RWPE2 (cell line): ENCODE measurements at regions not wholly inside any gene's neighbourhood (a gene's known extent, or its start where the extent isn't known, plus 50 kb on each side); places are given as distances from the start of the nearest gene placed in this dataset.

Experiments used
- ATAC-seq: fragments of 200-7000 bp; cut with Tn5 transposase; 3 replicates; pipeline ENCODE4 v1.9.1; 2021; ENCODE audit warnings: low read depth
- DNase-seq: peaks from one replicate; pipeline ENCODE4 v3.0.0-alpha.2; 2020; ENCODE audit warnings: low spot score
- H3K27ac ChIP-seq: fragments of 450-650 bp; 2 replicates; pipeline ENCODE4 v1.5.1; 2017; ENCODE audit warnings: mild to moderate bottlenecking; ENCODE audit not compliant: poor library complexity, severe bottlenecking
- H3K27me3 ChIP-seq: fragments of 250-450 bp; sonication (Bioruptor Pico); 2 replicates; pipeline ENCODE4 v1.5.1; 2021; ENCODE audit warnings: mild to moderate bottlenecking, moderate library complexity; ENCODE audit not compliant: insufficient read depth, poor library complexity, severe bottlenecking
- H3K36me3 ChIP-seq: fragments of 250-450 bp; sonication (Bioruptor Pico); 2 replicates; pipeline ENCODE4 v1.5.1; 2020; ENCODE audit warnings: low read depth, mild to moderate bottlenecking, moderate library complexity
- H3K4me1 ChIP-seq: fragments of 250-450 bp; sonication (Bioruptor Pico); 2 replicates; pipeline ENCODE4 v1.5.1; 2021; ENCODE audit warnings: mild to moderate bottlenecking, moderate library complexity; ENCODE audit not compliant: insufficient read depth, poor library complexity, severe bottlenecking
- H3K4me3 ChIP-seq: fragments of 250-450 bp; sonication (Bioruptor Pico); 2 replicates; pipeline ENCODE4 v1.5.1; 2021; ENCODE audit warnings: mild to moderate bottlenecking, moderate library complexity; ENCODE audit not compliant: severe bottlenecking
- H3K9me3 ChIP-seq: fragments of 250-450 bp; sonication (Bioruptor Pico); 2 replicates; pipeline ENCODE4 v1.5.1; 2021; ENCODE audit warnings: mild to moderate bottlenecking, moderate library complexity; ENCODE audit not compliant: severe bottlenecking
- TF ChIP-seq, protein P1 (sequence below): fragments of 450-650 bp; IDR thresholded peaks from one replicate; pipeline ENCODE4 v1.5.1; 2017; ENCODE audit warnings: mild to moderate bottlenecking, moderate library complexity; ENCODE audit not compliant: poor library complexity, severe bottlenecking

DNA sequence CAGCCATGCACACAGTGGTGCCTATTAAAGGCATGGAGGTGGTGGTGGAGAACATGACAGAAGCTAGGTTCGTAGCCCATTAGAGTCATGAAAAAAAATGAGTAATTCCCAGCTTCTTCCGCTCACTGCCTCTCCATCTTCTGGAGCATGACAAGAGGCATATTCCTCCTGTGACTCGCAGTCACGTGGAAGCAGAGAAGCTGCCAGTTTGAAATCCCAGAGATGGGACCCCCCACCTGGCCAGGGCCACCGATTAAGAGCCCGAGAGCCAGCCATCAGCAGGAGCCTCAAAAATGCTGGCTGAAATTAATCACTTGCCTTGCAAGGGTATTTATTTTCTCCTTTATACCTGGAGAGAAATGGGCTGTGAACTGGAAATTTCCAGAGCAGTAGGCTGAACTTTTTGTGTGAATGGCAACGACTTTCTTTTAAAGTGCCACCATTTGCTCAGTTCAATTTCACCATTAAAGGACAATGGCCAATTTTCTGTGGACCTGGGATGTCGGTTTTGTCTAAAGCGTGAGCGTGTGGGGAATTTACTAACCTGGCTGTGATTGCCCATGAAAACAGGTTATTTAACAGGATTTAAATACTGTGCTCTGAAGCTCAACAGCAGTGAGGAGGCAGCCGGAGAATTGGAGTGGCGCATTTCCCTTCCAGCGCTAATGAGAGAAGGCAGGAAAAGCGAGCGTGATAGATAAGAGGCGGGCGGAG lies 189.7 kb upstream of the SDK2 start:
- Histone ChIP-seq H3K36me3 (no peaks in the 10 kb centered on the region), H3K27ac (no peak overlapping the region), H3K9me3 (no peaks in the 10 kb centered on the region), H3K4me1 (no peaks in the 10 kb centered on the region), H3K4me3 (no peak overlapping the region), H3K27me3 (peaks cover 7% of the 10 kb centered on the region)
- DNase-seq (no peak), ATAC-seq (no peak)
- TF ChIP-seq, protein P1, sequence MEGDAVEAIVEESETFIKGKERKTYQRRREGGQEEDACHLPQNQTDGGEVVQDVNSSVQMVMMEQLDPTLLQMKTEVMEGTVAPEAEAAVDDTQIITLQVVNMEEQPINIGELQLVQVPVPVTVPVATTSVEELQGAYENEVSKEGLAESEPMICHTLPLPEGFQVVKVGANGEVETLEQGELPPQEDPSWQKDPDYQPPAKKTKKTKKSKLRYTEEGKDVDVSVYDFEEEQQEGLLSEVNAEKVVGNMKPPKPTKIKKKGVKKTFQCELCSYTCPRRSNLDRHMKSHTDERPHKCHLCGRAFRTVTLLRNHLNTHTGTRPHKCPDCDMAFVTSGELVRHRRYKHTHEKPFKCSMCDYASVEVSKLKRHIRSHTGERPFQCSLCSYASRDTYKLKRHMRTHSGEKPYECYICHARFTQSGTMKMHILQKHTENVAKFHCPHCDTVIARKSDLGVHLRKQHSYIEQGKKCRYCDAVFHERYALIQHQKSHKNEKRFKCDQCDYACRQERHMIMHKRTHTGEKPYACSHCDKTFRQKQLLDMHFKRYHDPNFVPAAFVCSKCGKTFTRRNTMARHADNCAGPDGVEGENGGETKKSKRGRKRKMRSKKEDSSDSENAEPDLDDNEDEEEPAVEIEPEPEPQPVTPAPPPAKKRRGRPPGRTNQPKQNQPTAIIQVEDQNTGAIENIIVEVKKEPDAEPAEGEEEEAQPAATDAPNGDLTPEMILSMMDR, result no peak

- Histone ChIP-seq H3K27me3 (peaks cover 7% of the 10 kb centered on the region), H3K36me3 (no peaks in the 10 kb centered on the region), H3K4me1 (no peaks in the 10 kb centered on the region), H3K9me3 (no peaks in the 10 kb centered on the region), H3K27ac (no peak overlapping the region), H3K4me3 (no peak overlapping the region)
- DNase-seq (no peak), ATAC-seq (no peak)
- TF ChIP-seq, protein P1, result no peak
These were observed 190.6 kb upstream of the SDK2 start for GRCh38 chr17:73834684-73835343.

GRCh38 chr17:73835605-73836004 lies 191.4 kb upstream of the SDK2 start:
- Histone ChIP-seq H3K9me3 (no peaks in the 10 kb centered on the region), H3K36me3 (no peaks in the 10 kb centered on the region), H3K27ac (no peak overlapping the region), H3K4me1 (no peaks in the 10 kb centered on the region), H3K27me3 (peaks cover 7% of the 10 kb centered on the region), H3K4me3 (no peak overlapping the region)
- ATAC-seq, result no peak
- TF ChIP-seq, protein P1, result no peak
- DNase-seq, result no peak

- H3K4me3 ChIP-seq, result no peak overlapping the region
- no peaks in the 10 kb centered on the region for H3K36me3 ChIP-seq
- DNase-seq (no peak), ATAC-seq (no peak)
- TF ChIP-seq, protein P1, result no peak
- no peak overlapping the region for H3K27ac ChIP-seq
- H3K4me1 ChIP-seq, result no peaks in the 10 kb centered on the region
- H3K27me3 ChIP-seq, result peaks cover 7% of the 10 kb centered on the region
- H3K9me3 ChIP-seq, result no peaks in the 10 kb centered on the region
These were observed 194.6 kb upstream of the SDK2 start for GRCh38 chr17:73838815-73839214.

GRCh38 chr17:73840829-73841228 lies 196.6 kb upstream of the SDK2 start:
- DNase-seq (no peak), ATAC-seq (no peak)
- Histone ChIP-seq H3K9me3 (no peaks in the 10 kb centered on the region), H3K36me3 (no peaks in the 10 kb centered on the region), H3K4me3 (no peak overlapping the region), H3K27ac (no peak overlapping the region), H3K27me3 (no peaks in the 10 kb centered on the region), H3K4me1 (no peaks in the 10 kb centered on the region)
- TF ChIP-seq, protein P1, result no peak
